ENCODE measurements at regions not wholly inside any gene's neighbourhood (a gene's known extent, or its start where the extent isn't known, plus 50 kb on each side); places are given as distances from the start of the nearest gene placed in this dataset.

DNA sequence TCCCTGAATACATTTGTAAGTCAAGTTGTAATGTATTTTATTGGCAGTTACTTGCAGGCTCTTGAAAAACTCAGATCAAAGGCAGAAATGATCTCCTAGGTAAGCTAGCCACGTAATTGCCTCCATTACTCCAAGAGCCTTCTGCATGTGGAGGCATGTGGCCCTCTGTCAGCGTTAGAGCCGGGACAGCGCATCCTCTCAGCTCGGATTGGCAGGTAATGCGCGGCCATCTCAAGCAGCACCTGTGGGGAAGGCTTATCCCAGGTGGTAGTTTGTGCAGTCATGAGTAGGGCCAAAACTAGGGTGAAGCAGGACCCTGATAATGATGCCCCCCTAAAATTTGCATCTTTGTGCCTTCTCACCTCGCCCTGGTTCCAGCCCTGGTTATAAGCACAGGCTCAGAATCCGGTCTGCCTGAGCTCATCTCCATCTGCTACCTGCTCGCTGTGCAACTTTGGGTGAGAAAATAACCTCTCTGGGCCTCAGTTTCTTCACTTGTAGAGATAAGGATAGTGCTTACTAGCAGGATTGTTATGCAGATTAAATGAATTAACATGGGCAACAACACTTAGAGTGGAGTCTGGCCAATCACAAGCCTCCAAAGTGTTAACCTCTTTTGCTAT is 157.5 kb upstream of the PMEPA1 start:
- H3K36me3 ChIP-seq (ENCODE audit: control insufficient read depth, insufficient read depth, low read length): no peaks in the 10 kb centered on the region
- H3K27me3 ChIP-seq (ENCODE audit: control insufficient read depth, insufficient read depth, low read length): peaks cover 2% of the 10 kb centered on the region
- H3K4me1 ChIP-seq (ENCODE audit: control insufficient read depth, insufficient read depth, low read length): no peaks in the 10 kb centered on the region
- no peak overlapping the region for H3K4me3 ChIP-seq (ENCODE audit: low read length)
- no peak overlapping the region for H3K4me3 Mint-ChIP-seq
- no peaks in the 10 kb centered on the region for H3K9me3 ChIP-seq (ENCODE audit: control insufficient read depth, insufficient read depth, low read length)
- intact Hi-C loops (cut with micrococcal nuclease): no loop called here
- no peak overlapping the region for H3K27ac Mint-ChIP-seq
- peaks cover 0 to 7% of the 10 kb centered on the region in 2 donors for H3K4me1 Mint-ChIP-seq
- no peaks in the 10 kb centered on the region for H3K36me3 Mint-ChIP-seq
- peaks cover 30 to 53% of the 10 kb centered on the region in 2 donors for H3K27me3 Mint-ChIP-seq (ENCODE audit: low read depth in 2 of 2)
- WGBS (ENCODE audit: insufficient coverage): 91% methylated on average over 10 of the region's 10 CpGs
- H3K9me3 Mint-ChIP-seq: no peaks in the 10 kb centered on the region
- ATAC-seq (no peak), DNase-seq (no peak)
- no peak overlapping the region for H3K27ac ChIP-seq (ENCODE audit: low read length)
- TF ChIP-seq, protein P1, sequence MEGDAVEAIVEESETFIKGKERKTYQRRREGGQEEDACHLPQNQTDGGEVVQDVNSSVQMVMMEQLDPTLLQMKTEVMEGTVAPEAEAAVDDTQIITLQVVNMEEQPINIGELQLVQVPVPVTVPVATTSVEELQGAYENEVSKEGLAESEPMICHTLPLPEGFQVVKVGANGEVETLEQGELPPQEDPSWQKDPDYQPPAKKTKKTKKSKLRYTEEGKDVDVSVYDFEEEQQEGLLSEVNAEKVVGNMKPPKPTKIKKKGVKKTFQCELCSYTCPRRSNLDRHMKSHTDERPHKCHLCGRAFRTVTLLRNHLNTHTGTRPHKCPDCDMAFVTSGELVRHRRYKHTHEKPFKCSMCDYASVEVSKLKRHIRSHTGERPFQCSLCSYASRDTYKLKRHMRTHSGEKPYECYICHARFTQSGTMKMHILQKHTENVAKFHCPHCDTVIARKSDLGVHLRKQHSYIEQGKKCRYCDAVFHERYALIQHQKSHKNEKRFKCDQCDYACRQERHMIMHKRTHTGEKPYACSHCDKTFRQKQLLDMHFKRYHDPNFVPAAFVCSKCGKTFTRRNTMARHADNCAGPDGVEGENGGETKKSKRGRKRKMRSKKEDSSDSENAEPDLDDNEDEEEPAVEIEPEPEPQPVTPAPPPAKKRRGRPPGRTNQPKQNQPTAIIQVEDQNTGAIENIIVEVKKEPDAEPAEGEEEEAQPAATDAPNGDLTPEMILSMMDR (IDR thresholded peaks at IDR 0.05): no peak

DNA sequence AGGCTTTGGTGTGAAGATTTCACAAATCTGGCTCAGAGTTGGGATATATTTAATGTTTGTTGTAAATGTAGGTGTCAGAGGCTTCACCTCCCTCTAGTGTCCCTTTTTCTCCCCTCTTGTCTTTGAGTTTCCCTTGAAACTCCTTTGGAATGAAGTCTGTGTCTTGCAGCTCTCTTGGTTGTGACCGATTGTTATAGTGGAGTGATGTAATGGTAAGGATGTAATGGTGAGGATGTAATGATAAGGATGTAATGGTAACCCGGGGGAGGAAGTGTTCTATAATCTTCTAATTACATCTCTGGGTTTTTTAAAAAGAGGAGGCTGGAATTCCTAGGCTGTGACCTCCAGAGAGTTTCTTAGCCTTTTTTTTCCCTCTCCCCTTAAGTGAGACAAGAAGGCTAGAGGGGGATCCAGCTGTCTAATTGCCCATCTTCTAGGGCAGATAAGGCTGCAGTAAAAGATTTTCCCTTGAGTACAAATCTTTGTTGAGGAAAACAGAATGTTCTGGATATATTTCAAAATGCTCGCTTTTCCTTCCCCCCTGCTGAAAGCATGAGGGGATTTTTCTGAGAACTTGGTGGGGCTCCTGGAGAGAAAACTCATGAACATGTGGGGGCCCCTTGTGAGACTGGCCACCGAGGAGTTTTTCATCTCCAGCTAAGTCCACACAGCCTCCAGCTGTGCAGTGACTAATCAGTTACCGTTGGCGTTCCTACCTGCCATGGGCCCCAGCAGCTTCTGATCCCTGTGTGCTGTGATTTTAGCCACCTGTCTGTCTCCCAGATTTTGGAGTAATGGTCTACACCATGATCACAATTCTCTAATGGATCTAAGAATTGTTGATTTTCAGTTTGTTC is 156.7 kb upstream of the PMEPA1 start:
- Histone ChIP-seq H3K9me3 (ENCODE audit: control insufficient read depth, insufficient read depth, low read length) (no peaks in the 10 kb centered on the region), H3K27ac (ENCODE audit: low read length) (no peak overlapping the region), H3K27me3 (ENCODE audit: control insufficient read depth, insufficient read depth, low read length) (peaks cover 2% of the 10 kb centered on the region), H3K36me3 (ENCODE audit: control insufficient read depth, insufficient read depth, low read length) (no peaks in the 10 kb centered on the region), H3K4me3 (ENCODE audit: low read length) (no peak overlapping the region), H3K4me1 (ENCODE audit: control insufficient read depth, insufficient read depth, low read length) (no peaks in the 10 kb centered on the region)
- Mint-ChIP-seq H3K27ac (no peak overlapping the region), H3K4me1 (peaks cover 0 to 7% of the 10 kb centered on the region in 2 donors), H3K36me3 (no peaks in the 10 kb centered on the region), H3K9me3 (no peaks in the 10 kb centered on the region), H3K4me3 (no peak overlapping the region), H3K27me3 (ENCODE audit: low read depth in 2 of 2) (peaks cover 30 to 53% of the 10 kb centered on the region in 2 donors)
- ATAC-seq (no peak), DNase-seq (no peak)
- intact Hi-C loops (cut with micrococcal nuclease): no loop called here
- WGBS (ENCODE audit: insufficient coverage): 63% methylated on average over 6 of the region's 6 CpGs
- TF ChIP-seq, protein P1 (IDR thresholded peaks at IDR 0.05): no peak

- Mint-ChIP-seq H3K4me1 (peaks cover 0 to 7% of the 10 kb centered on the region in 2 donors), H3K9me3 (no peaks in the 10 kb centered on the region), H3K36me3 (no peaks in the 10 kb centered on the region), H3K27ac (no peak overlapping the region), H3K4me3 (no peak overlapping the region), H3K27me3 (ENCODE audit: low read depth in 2 of 2) (peaks cover 30 to 53% of the 10 kb centered on the region in 2 donors)
- Histone ChIP-seq H3K4me3 (ENCODE audit: low read length) (no peak overlapping the region), H3K27me3 (ENCODE audit: control insufficient read depth, insufficient read depth, low read length) (peaks cover 2% of the 10 kb centered on the region), H3K4me1 (ENCODE audit: control insufficient read depth, insufficient read depth, low read length) (no peaks in the 10 kb centered on the region), H3K9me3 (ENCODE audit: control insufficient read depth, insufficient read depth, low read length) (no peaks in the 10 kb centered on the region), H3K27ac (ENCODE audit: low read length) (no peak overlapping the region), H3K36me3 (ENCODE audit: control insufficient read depth, insufficient read depth, low read length) (no peaks in the 10 kb centered on the region)
- DNase-seq: no peak
- intact Hi-C loops (cut with micrococcal nuclease): no loop called here
- 67% methylated on average over 2 of the region's 2 CpGs for WGBS (ENCODE audit: insufficient coverage)
- TF ChIP-seq, protein P1 (IDR thresholded peaks at IDR 0.05): no peak
- ATAC-seq: no peak
Observed at GRCh38 chr20:57865266-57865665, 155.5 kb upstream of the PMEPA1 start.

All from natural killer cell (primary cell).